ENCODE measurements at regions not wholly inside any gene's neighbourhood (a gene's known extent, or its start where the extent isn't known, plus 50 kb on each side); places are given as distances from the start of the nearest gene placed in this dataset.

DNA sequence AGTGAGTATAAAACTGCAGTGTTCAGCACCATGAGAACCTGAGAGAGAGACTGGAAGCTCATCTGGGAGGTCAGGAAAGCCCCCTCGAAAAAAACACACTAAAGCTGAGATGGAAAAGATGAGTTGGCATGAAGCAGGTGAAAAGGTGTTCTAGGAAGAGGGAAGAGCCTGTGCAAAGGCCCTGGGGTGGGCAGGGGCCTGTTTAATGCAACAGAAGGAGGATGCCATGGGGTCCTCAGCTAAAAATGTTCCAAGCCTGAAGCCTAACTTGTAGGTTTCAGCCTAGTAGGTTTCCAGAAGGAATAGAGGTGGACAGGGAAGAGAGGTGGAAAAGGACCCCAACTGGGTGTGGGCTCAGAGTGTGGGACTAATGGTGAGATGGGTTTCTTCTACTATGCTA, 242.3 kb upstream of the ZFHX3 start:
- TF ChIP-seq, protein P1, sequence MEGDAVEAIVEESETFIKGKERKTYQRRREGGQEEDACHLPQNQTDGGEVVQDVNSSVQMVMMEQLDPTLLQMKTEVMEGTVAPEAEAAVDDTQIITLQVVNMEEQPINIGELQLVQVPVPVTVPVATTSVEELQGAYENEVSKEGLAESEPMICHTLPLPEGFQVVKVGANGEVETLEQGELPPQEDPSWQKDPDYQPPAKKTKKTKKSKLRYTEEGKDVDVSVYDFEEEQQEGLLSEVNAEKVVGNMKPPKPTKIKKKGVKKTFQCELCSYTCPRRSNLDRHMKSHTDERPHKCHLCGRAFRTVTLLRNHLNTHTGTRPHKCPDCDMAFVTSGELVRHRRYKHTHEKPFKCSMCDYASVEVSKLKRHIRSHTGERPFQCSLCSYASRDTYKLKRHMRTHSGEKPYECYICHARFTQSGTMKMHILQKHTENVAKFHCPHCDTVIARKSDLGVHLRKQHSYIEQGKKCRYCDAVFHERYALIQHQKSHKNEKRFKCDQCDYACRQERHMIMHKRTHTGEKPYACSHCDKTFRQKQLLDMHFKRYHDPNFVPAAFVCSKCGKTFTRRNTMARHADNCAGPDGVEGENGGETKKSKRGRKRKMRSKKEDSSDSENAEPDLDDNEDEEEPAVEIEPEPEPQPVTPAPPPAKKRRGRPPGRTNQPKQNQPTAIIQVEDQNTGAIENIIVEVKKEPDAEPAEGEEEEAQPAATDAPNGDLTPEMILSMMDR (IDR thresholded peaks at IDR 0.05) = no peak
- no peak for TF ChIP-seq POLR2A (IDR thresholded peaks at IDR 0.05)

Measured in right lobe of liver (tissue), 4 donors.